Pancreas (tissue), 10 donors: ENCODE measurements at regions not wholly inside any gene's neighbourhood (a gene's known extent, or its start where the extent isn't known, plus 50 kb on each side); places are given as distances from the start of the nearest gene placed in this dataset.
A peak's percentile ranks its signal among the peaks of the same experiment; 100 is the strongest.

Source experiments
- ATAC-seq, 4 donors: fragments of 200-7000 bp; cut with Tn5 transposase; one replicate each; pipeline versions ENCODE4 v1.8.0 to v1.9.1; 2020; ENCODE audit warnings: mild to moderate bottlenecking in 4 of 4, moderate library complexity in 4 of 4
- DNase-seq, 6 donors: peaks; one replicate each; pipeline ENCODE4 v3.0.0-alpha.2; 2020
- FAIRE-seq: peaks from 2 replicates; lab custom pipeline; 2012; peaks lifted over from hg19 to GRCh38; lab: Jason Lieb, UNC
- H3K27ac ChIP-seq, 4 donors: fragments of 200-600 bp; sonication (generic); 1 replicate in 3 of 4; 2 replicates in 1 of 4; pipeline versions ENCODE4 v1.5.0 to v1.8.0; 2020
- H3K27me3 ChIP-seq, 4 donors: fragments of 200-600 bp; one replicate each; pipeline ENCODE4 v1.8.0; 2021
- H3K36me3 ChIP-seq, 3 donors: fragments of 200-600 bp; sonication (generic) in 1 of 3; one replicate each; pipeline versions ENCODE4 v1.5.0 to v1.8.0; 2020 to 2021
- H3K4me1 ChIP-seq, 3 donors: fragments of 200-600 bp; one replicate each; pipeline ENCODE4 v1.8.0; 2021
- H3K4me3 ChIP-seq, 4 donors: fragments of 200-600 bp; sonication (generic) in 2 of 4; one replicate each; pipeline versions ENCODE4 v1.5.0 to v1.8.0; 2020 to 2021
- H3K9me3 ChIP-seq, 4 donors: fragments of 200-600 bp; one replicate each; pipeline ENCODE4 v1.8.0; 2021
- WGBS, 2 donors: extraction: QIAGEN DNeasy Blood & Tissue Kit; methylation state at CpG; one replicate each; pipeline ENCODE4 v1.1.7; 2013; 5-methylcytosine and 5-hydroxymethylcytosine counted together
- intact Hi-C, 3 donors: fragments of 100-400 bp; cut with DNase I; formaldehyde crosslinking; loops; one replicate each; pipeline versions ENCODE4 v1.11.1 to v1.14.2; 2022
- TF ChIP-seq, protein P1 (sequence below), 4 donors: fragments of 200-600 bp; sonication (generic) in 3 of 4; IDR thresholded peaks; one replicate each; pipeline versions ENCODE4 v1.5.0 to v1.8.0; 2021; ENCODE audit warnings: antibody characterized with exemption in 4 of 4
- donor health status: healthy with polysubstance abuse.
- donor health status: DM: no; HTN: no; CAD: no; lungs with moderate emphysema.
- donor health status: DM: no; HTN: no; CAD: no.
- donor health status: control.
- donor health status: control.
- donor health status: Bipolar disorder and iron deficiency.
- donor health status: DM: yes; HTN: yes; CAD: no.
- donor health status: DM: no; HTN: no; CAD: no.
- donor health status: DM: no; HTN: no; CAD: no.
- donor health status: DM: yes; HTN: yes; CAD: no.

DNA sequence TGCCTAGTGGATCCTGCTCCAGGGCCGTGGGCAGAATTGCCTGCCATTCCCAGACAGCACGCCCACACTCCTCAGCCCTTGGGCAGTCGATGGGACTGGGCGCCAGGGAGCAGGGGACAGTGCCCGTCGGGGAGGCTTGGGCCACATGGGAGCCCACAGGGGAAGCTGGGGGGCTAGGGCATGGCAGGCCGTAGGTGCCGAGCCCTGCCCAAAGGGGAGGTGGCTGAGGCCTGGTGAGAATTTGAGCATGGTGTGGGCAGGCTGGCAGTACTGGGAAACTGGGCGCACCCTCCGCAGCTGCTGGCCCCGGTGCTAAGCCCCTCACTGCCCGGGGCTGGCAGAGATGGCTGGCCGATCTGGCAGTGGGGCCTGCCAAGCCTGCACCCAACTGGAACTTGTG is 1225.9 kb upstream of the EPHA6 start:
- Histone ChIP-seq H3K27ac (no peak overlapping the region), H3K36me3 (no peaks in the 10 kb centered on the region), H3K27me3 (no peaks in the 10 kb centered on the region), H3K9me3 (no peaks in the 10 kb centered on the region), H3K4me1 (no peaks in the 10 kb centered on the region), H3K4me3 (no peak overlapping the region)
- 86 to 90% methylated on average over 13 of the region's 13 CpGs for WGBS, 2 donors
- FAIRE-seq (no peak), DNase-seq (peak in 2 of 6 donors; percentile 19 to 60), ATAC-seq (no peak)
- TF ChIP-seq, protein P1, sequence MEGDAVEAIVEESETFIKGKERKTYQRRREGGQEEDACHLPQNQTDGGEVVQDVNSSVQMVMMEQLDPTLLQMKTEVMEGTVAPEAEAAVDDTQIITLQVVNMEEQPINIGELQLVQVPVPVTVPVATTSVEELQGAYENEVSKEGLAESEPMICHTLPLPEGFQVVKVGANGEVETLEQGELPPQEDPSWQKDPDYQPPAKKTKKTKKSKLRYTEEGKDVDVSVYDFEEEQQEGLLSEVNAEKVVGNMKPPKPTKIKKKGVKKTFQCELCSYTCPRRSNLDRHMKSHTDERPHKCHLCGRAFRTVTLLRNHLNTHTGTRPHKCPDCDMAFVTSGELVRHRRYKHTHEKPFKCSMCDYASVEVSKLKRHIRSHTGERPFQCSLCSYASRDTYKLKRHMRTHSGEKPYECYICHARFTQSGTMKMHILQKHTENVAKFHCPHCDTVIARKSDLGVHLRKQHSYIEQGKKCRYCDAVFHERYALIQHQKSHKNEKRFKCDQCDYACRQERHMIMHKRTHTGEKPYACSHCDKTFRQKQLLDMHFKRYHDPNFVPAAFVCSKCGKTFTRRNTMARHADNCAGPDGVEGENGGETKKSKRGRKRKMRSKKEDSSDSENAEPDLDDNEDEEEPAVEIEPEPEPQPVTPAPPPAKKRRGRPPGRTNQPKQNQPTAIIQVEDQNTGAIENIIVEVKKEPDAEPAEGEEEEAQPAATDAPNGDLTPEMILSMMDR (IDR thresholded peaks at IDR 0.05), result no peak
- intact Hi-C loops, result no loop called here

DNA sequence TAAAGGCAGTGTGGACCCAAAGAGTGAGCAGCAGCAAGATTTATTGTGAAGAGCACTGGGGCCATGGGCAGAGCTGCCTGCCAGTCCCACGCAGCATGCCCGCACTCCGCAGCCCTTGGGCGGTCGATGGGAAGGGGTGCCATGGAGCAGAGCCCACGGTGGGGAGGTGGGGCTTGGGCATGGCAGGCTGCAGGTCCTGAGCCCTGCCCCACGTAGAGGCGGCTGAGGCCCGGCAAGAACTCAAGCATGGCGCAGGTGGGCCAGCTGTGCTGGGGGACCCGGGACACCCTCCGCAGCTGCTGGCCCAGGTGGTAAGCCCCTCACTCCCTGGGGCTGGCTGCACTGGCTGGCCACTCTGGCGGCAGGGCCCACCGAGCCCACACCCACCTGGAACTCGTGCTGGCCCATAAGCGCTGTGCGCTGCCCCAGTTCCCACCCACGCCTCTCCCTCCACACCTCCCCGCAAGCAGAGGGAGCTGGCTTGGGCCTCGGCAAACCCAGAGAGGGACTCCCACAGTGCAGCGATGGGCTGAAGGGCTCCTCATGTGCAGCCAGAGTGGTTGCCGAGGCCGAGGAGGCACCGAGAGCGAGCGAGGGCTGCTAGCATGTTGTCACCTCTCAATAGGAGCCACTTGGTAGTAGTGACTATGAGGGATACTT is 1218.8 kb upstream of the EPHA6 start:
- peak in 1 of 6 donors; percentile 49 for DNase-seq
- no peak overlapping the region for H3K4me3 ChIP-seq
- H3K4me1 ChIP-seq, result no peaks in the 10 kb centered on the region
- WGBS, 2 donors, result 86 to 89% methylated on average over 26 of the region's 26 CpGs
- intact Hi-C loops, result no loop called here
- no peaks in the 10 kb centered on the region for H3K9me3 ChIP-seq
- H3K27ac ChIP-seq, result no peak overlapping the region
- no peak for ATAC-seq
- H3K36me3 ChIP-seq, result no peaks in the 10 kb centered on the region
- TF ChIP-seq, protein P1 (IDR thresholded peaks at IDR 0.05), result no peak
- H3K27me3 ChIP-seq, result no peaks in the 10 kb centered on the region
- FAIRE-seq, result no peak

DNA sequence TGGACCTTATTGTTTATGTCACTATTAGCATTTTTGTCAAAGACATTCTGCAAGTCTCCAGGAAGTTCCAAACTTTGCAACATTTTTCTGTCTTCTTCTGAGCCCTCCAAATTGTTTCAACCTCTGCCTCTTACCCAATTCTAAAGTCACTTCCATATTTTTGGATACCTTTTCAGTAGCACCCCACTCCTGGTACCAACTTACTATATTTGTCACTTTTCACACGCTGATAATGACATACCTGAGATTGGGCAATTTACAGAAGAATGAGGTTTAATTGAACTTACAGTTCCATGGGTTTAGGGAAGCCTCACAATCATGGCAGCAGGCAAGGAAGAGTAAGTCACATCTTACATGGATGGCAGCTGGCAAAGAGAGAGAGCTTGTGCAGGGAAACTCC is 1206.5 kb upstream of the EPHA6 start:
- TF ChIP-seq, protein P1 (IDR thresholded peaks at IDR 0.05), result no peak
- intact Hi-C loops, result no loop called here
- H3K27ac ChIP-seq, result no peak overlapping the region
- H3K9me3 ChIP-seq, result no peaks in the 10 kb centered on the region
- 60 to 61% methylated on average over 1 of the region's 1 CpG for WGBS, 2 donors
- DNase-seq (no peak), FAIRE-seq (no peak), ATAC-seq (no peak)
- no peak overlapping the region for H3K4me3 ChIP-seq
- H3K27me3 ChIP-seq, result no peaks in the 10 kb centered on the region
- H3K4me1 ChIP-seq, result no peaks in the 10 kb centered on the region
- no peaks in the 10 kb centered on the region for H3K36me3 ChIP-seq

DNA sequence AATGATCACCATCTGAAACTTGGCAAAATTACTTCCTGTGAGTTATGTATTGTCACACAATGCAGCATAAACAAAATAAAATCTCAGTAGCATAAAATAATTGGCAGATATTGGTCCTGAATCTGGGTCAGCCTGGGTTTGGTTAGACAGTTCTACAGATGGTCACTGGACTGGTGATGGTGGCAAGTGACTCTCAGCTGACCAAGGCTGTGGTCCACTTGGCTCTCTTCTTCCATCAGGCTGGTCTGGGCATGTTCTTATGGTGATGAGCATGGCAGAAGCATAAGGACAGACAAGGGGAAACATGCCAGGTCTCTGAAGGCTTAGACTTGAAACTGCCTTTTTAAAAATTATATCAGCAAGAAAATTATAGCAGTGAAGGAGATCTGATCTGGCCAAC is 1205.0 kb upstream of the EPHA6 start:
- no peak for DNase-seq
- no peak for ATAC-seq
- FAIRE-seq, result no peak

DNA sequence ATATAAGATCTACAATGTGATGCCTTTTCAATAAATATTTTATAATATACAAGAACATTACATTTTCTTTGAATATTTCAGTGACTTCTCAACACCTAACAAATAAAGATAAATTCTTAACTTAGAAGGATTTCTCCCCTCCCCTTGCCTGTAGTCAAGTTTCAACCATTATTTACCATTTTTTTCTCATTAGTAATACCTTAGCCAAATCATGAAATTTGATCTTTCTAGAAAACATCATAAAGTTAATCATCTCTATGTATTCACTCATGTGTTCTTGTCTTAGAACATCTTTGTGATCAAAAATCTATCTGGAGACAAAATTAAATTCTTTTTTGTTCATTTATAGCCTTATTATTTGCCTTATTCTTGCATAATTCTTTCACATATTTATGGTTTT is 1201.8 kb upstream of the EPHA6 start:
- FAIRE-seq (no peak), DNase-seq (no peak), ATAC-seq (no peak)
- TF ChIP-seq, protein P1 (IDR thresholded peaks at IDR 0.05), result no peak
- H3K27ac ChIP-seq, result no peak overlapping the region
- H3K36me3 ChIP-seq, result no peaks in the 10 kb centered on the region
- intact Hi-C loops, result no loop called here
- no peaks in the 10 kb centered on the region for H3K9me3 ChIP-seq
- no peaks in the 10 kb centered on the region for H3K27me3 ChIP-seq
- H3K4me1 ChIP-seq, result no peaks in the 10 kb centered on the region
- no peak overlapping the region for H3K4me3 ChIP-seq

More for the DNA sequence above, 1205.0 kb upstream of the EPHA6 start:
- Histone ChIP-seq H3K27me3 (no peaks in the 10 kb centered on the region), H3K9me3 (no peaks in the 10 kb centered on the region), H3K27ac (no peak overlapping the region), H3K4me3 (no peak overlapping the region), H3K4me1 (no peaks in the 10 kb centered on the region), H3K36me3 (no peaks in the 10 kb centered on the region)
- intact Hi-C loops, result no loop called here
- TF ChIP-seq, protein P1 (IDR thresholded peaks at IDR 0.05), result no peak
